GM21526 (cell line): ENCODE measurements at regions not wholly inside any gene's neighbourhood (a gene's known extent, or its start where the extent isn't known, plus 50 kb on each side); places are given as distances from the start of the nearest gene placed in this dataset.

ENCODE experiments used
- ATAC-seq: cut with Tn5 transposase; IDR thresholded peaks from one replicate; pipeline ENCODE4 v1.9.1; 2021; ENCODE audit warnings: moderate library complexity; ENCODE audit not compliant: unreplicated experiment, low FRiP score

GRCh38 chr5:98606961-98607360 lies 166.5 kb upstream of the RGMB start:
- no peak for ATAC-seq

GRCh38 chr5:98608052-98608451 lies 165.4 kb upstream of the RGMB start:
- no peak for ATAC-seq

- no peak for ATAC-seq
Measured at GRCh38 chr5:98614341-98614740, 159.1 kb upstream of the RGMB start.

GRCh38 chr5:98621821-98622220 lies 151.6 kb upstream of the RGMB start:
- ATAC-seq, result no peak

- no peak for ATAC-seq
Measured at GRCh38 chr5:98624145-98624880, 149.2 kb upstream of the RGMB start.

- ATAC-seq, result no peak
Measured at GRCh38 chr5:98627121-98627520, 146.3 kb upstream of the RGMB start.

- no peak for ATAC-seq
Measured at GRCh38 chr5:98630621-98631020, 142.8 kb upstream of the RGMB start.

- ATAC-seq, result no peak
Measured at GRCh38 chr5:98631311-98632054, 142.0 kb upstream of the RGMB start.

- no peak for ATAC-seq
Measured at GRCh38 chr5:98635656-98636055, 137.8 kb upstream of the RGMB start.

- no peak for ATAC-seq
Measured at GRCh38 chr5:98637116-98637515, 136.3 kb upstream of the RGMB start.

GRCh38 chr5:98637557-98637956 lies 135.9 kb upstream of the RGMB start:
- ATAC-seq, result no peak

- no peak for ATAC-seq
Measured at GRCh38 chr5:98638111-98638510, 135.4 kb upstream of the RGMB start.

- ATAC-seq, result no peak
Measured at GRCh38 chr5:98638701-98639100, 134.8 kb upstream of the RGMB start.

GRCh38 chr5:98639274-98639673 lies 134.2 kb upstream of the RGMB start:
- no peak for ATAC-seq

GRCh38 chr5:98641671-98642070 lies 131.8 kb upstream of the RGMB start:
- no peak for ATAC-seq

GRCh38 chr5:98643569-98643968 lies 129.9 kb upstream of the RGMB start:
- ATAC-seq, result no peak

GRCh38 chr5:98651715-98652114 lies 121.7 kb upstream of the RGMB start:
- no peak for ATAC-seq

- ATAC-seq, result no peak
Measured at GRCh38 chr5:98656125-98656795, 117.2 kb upstream of the RGMB start.

GRCh38 chr5:98656796-98657195 lies 116.7 kb upstream of the RGMB start:
- no peak for ATAC-seq

- ATAC-seq, result no peak
Measured at GRCh38 chr5:98657559-98657958, 115.9 kb upstream of the RGMB start.

GRCh38 chr5:98663521-98663920 lies 109.9 kb upstream of the RGMB start:
- ATAC-seq, result no peak

- ATAC-seq, result no peak
Measured at GRCh38 chr5:98664736-98665135, 108.7 kb upstream of the RGMB start.
